GM12872 (cell line): ENCODE measurements at regions not wholly inside any gene's neighbourhood (a gene's known extent, or its start where the extent isn't known, plus 50 kb on each side); places are given as distances from the start of the nearest gene placed in this dataset.

Source experiments
- TF ChIP-seq, protein P1 (sequence below): IDR thresholded peaks from 3 replicates; pipeline ENCODE4 v1.5.1; 2011; ENCODE audit warnings: low read depth, mild to moderate bottlenecking, low read length, moderate library complexity; ENCODE audit not compliant: insufficient read depth

DNA sequence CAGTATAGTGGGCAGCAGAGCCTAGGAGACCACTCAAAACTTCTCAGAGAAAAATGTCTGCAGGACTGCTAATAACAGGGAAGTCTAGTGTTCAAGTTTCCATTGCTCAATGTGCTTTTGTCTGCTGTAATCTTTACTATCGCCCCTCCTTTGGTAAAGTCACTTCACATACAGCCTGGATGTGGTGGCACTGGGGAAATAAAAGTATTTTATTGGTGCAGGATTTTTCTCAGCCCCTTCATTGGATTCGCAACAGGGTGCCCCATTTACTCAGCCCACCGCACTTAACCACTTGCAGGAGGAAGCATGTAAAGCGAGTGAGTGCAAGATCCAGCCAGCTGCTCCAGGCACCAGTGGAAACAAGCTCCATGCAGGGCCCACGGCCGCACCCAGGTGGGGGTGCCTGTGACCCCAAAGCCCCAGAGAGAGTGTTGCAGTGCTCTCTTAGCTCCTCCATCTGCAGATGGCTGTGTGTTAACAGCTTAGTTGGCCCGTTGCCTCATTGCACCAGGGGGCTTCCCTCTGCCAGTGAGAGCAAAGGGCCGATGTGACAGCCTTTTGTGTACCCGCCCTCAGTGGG is 163.5 kb upstream of the TMEM72 start:
- TF ChIP-seq, protein P1, sequence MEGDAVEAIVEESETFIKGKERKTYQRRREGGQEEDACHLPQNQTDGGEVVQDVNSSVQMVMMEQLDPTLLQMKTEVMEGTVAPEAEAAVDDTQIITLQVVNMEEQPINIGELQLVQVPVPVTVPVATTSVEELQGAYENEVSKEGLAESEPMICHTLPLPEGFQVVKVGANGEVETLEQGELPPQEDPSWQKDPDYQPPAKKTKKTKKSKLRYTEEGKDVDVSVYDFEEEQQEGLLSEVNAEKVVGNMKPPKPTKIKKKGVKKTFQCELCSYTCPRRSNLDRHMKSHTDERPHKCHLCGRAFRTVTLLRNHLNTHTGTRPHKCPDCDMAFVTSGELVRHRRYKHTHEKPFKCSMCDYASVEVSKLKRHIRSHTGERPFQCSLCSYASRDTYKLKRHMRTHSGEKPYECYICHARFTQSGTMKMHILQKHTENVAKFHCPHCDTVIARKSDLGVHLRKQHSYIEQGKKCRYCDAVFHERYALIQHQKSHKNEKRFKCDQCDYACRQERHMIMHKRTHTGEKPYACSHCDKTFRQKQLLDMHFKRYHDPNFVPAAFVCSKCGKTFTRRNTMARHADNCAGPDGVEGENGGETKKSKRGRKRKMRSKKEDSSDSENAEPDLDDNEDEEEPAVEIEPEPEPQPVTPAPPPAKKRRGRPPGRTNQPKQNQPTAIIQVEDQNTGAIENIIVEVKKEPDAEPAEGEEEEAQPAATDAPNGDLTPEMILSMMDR = no peak

DNA sequence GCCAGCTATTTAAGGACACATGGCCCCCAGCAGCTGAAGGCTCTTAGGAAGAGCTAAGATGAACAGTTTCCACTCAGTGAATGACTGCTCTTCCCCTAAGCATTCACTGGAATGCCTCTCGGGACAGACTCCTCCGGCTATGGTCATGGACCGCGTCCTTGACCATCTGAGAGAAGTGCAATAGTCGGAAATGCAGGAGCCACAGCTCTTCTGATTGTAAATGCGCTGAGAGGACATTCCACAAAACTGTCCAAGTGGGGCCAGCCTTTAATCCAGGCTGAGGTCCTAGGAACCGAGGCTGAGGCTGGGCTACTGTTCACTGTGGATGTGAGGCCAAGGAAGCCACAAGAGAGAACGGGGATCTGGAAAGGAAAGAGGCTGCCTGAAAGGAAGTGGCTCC is 162.0 kb upstream of the TMEM72 start:
- TF ChIP-seq, protein P1 = no peak

DNA sequence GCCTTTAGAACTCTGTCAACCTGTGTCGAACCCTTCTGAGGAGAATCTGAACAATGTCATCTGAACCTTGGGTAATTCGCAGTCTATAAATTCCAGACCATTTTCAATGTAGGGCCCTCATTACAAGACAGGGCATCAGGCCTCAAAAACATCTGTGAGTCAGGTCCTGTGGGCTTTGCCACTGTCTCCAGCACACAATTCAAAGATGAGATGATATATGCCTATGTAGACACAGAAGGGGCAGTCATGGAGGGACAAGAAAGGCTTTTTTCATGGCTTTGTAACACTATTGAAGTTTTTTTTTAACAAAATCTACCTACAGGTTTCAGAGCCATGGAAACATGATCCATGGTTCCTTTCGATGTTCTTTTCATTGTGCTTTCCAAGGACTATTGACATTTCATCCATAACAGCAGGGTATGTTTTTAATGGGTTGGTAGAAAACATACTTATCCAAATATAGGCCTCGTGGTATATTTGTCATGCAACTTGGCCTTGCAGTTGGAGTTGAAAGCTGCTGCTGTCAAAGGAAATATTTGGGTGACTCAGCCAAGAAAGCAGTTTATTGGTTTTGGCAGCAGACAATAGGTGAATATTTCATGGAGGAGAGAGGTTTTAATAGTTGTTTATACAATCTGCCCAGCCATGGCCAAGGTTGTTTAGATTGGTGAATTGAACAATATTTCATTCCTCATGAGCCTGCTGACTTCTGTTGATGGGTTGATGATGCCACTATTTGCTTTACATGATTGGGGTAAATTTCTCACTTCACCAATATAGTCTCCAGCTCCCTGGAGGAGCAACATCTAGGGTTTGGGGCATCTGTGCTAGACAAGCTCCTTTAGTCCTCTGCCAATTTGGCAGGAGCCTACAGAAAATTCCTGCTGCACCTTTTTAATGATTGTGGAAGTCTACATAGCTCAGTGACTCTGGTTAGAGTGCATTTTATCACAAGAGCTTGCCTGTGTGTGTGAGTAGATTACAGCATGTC is 158.4 kb upstream of the TMEM72 start:
- TF ChIP-seq, protein P1 = no peak

DNA sequence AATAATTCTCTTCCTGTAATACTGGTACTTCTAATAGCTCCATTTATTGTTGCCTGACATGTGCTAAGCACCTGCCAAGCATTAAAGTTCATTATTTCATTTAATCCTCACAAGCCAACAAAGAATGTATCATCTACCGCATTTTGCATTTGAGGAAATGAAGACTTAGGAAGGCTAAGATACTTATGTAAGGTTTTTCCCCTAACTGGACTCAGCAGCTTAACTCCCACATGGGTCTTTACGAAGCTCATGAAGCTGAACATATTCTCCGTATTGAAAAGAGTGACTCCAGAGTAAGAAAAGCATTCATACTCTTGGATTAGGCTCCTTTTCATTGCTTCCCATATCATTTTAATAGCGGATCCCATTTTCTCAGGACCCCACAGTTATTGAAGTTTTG is 155.7 kb upstream of the TMEM72 start:
- TF ChIP-seq, protein P1 = no peak

DNA sequence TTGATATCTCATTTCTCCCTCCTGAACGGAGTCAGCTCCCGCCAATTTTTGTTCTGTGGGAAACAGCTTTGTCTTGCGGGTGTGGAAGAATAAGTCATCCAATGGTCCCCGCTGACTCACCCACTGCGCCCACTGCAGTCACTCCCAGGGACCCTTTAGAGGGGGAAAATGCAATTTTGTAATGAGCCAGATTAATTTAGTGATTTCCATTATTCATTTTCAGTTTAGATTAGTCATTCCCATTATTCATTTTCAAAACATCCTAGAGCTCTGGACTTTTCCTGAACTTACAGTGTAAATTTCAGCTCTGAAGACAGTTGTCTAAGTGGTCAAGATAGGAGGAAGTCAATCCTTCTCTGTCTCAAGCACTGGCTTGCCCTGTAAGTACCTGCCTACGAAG is 154.9 kb upstream of the TMEM72 start:
- TF ChIP-seq, protein P1 = no peak

DNA sequence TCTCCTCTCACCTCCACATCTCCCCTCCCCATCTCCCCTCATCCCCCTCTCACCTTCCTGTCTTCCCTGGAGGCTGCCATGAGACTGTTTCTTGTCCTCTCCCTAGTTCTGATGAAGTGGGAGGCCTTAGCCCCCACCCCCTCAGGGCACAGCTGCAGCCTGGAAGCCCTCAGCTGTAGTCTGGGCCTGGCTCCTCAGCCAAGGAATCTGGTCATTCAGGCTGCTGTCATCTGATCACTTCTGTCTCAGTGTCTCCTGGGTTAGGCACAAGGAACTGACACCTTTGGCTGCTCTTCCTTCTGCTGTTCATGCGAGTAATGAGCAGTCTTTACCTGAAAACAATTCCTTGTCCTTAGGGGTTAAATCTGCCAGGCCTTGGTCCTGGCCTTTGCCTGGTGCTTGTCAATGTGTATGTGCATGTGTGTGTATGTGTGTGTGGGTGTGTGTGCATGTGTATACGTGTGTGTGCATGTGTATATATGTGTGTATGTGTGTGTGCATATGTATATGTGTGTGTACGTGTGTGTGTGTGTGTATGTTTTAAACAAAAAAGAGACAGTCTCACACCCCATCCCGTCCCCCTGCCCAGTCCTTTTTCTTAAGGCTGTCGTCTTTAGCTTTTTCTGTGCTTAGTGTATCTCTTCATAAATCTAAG is 153.5 kb upstream of the TMEM72 start:
- TF ChIP-seq, protein P1 = no peak

DNA sequence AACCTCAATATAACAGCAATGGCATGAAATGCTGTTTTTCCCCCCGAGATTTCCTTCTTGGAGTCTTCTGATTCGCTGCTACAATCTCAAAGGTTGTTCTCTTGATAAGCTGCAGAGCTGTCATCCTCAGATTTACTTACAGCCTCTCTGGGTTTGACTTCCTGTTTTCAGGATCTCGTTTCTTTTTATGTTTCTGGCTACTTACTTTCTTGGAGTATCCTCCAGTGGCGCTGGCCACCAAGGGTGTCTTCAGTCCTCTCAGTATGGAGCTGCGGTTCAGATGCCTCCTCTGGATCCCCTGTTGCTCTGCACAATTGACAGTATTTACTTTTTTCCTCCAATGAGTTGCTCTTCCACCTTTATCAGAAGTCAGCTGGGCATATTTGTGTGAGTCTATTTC is 152.0 kb upstream of the TMEM72 start:
- TF ChIP-seq, protein P1 = no peak
